HepG2 (cell line): ENCODE measurements at regions not wholly inside any gene's neighbourhood (a gene's known extent, or its start where the extent isn't known, plus 50 kb on each side); places are given as distances from the start of the nearest gene placed in this dataset.

ENCODE experiments used
- ATAC-seq: fragments of 200-7000 bp; cut with Tn5 transposase; 3 replicates; pipeline ENCODE4 v1.9.1; 2020; ENCODE audit warnings: mild to moderate bottlenecking, moderate library complexity
- BruUV-seq: library from RNA; stranded (reverse); fragments of 400-500 nt; replicated peaks from 2 replicates; lab custom pipeline; 2021; lab: Mats Ljungman, UMichigan
- CTCF ChIA-PET: fragments of 300-600 bp; formaldehyde crosslinking; extraction: SDS; loops from one replicate; lab custom pipeline; 2021; ENCODE audit warnings: low total read pairs, inconsistent platforms, low intra/inter-chr PET ratio; lab: Yijun Ruan, JAX
- POLR2A ChIA-PET: fragments of 350-600 bp; sonication (Branson Sonifier 250); formaldehyde crosslinking; loops from one replicate; lab custom pipeline; 2020; ENCODE audit warnings: antibody characterized with exemption, inconsistent platforms; lab: Yijun Ruan, JAX
- DNase-seq: peaks from one replicate; pipeline ENCODE4 v3.0.0-alpha.2; 2015; ENCODE audit warnings: low spot score
- FAIRE-seq: peaks from 3 replicates; lab custom pipeline; 2011; peaks lifted over from hg19 to GRCh38; lab: Jason Lieb, UNC
- H2AFZ ChIP-seq: one replicate; pipeline ENCODE4 v1.6.1; 2011; ENCODE audit warnings: low read length, inconsistent platforms
- H3K27ac ChIP-seq: fragments of 300-600 bp; 3 replicates; pipeline ENCODE4 v1.8.0; 2011; ENCODE audit warnings: mixed run types, mild to moderate bottlenecking, mixed read lengths, low read length, inconsistent platforms; ENCODE audit not compliant: insufficient read depth; ENCODE audit errors: extremely low read length
- H3K27me3 ChIP-seq, 2 experiments: fragments of 200-600 bp in 1 of 2; 2 replicates in 1 of 2; 3 replicates in 1 of 2; pipeline versions ENCODE4 v1.6.0 to v1.8.0; 2011; ENCODE audit warnings: low read length in 2 of 2, mild to moderate bottlenecking in 2 of 2, moderate library complexity in 2 of 2, inconsistent platforms in 1 of 2; ENCODE audit not compliant: insufficient read depth in 2 of 2, control insufficient read depth in 1 of 2
- H3K36me3 ChIP-seq, 2 experiments: fragments of 200-600 bp in 1 of 2; replicated peaks in 1 of 2; 2 replicates in 1 of 2; 3 replicates in 1 of 2; pipeline versions ENCODE4 v1.5.1 to v1.8.0; 2011; ENCODE audit warnings: low read length in 2 of 2, inconsistent platforms in 1 of 2; ENCODE audit not compliant: insufficient read depth in 2 of 2, control insufficient read depth in 1 of 2
- H3K4me1 ChIP-seq: 2 replicates; pipeline ENCODE4 v1.5.1; 2012; ENCODE audit warnings: low read length, inconsistent platforms; ENCODE audit not compliant: insufficient read depth
- H3K4me2 ChIP-seq: 2 replicates; pipeline ENCODE4 v1.6.0; 2011; ENCODE audit warnings: low read depth, low read length, inconsistent platforms
- H3K4me3 ChIP-seq, 3 experiments: fragments of 200-600 bp in 1 of 3; sonication (generic), shearing (Covaris generic) in 1 of 3; replicated peaks in 1 of 3; 2 replicates each; pipeline ENCODE4 v1.5.1; 2011 to 2016; ENCODE audit warnings: low read length in 3 of 3, inconsistent platforms in 2 of 3, low read depth in 2 of 3, mild to moderate bottlenecking in 2 of 3, control low read depth in 1 of 3, mixed read lengths in 1 of 3; ENCODE audit not compliant: insufficient read depth in 1 of 3
- H3K79me2 ChIP-seq: one replicate; pipeline ENCODE4 v1.6.1; 2011; ENCODE audit warnings: low read length, inconsistent platforms; ENCODE audit not compliant: insufficient read depth
- H3K9ac ChIP-seq: 2 replicates; pipeline ENCODE4 v1.6.0; 2011; ENCODE audit warnings: mild to moderate bottlenecking, low read depth, low read length, inconsistent platforms; ENCODE audit not compliant: insufficient read depth
- H3K9me3 ChIP-seq: 2 replicates; pipeline ENCODE4 v1.5.1; 2012; ENCODE audit warnings: mild to moderate bottlenecking, low read length
- H4K20me1 ChIP-seq: 2 replicates; pipeline ENCODE4 v1.6.0; 2011; ENCODE audit warnings: inconsistent platforms, mild to moderate bottlenecking, low read length, moderate library complexity; ENCODE audit not compliant: insufficient read depth
- ADNP ChIP-seq: sonication (generic); formaldehyde crosslinking; IDR thresholded peaks from 2 replicates; pipeline ENCODE4 v1.4.0; 2020; ENCODE audit warnings: missing genetic modification reagents
- CBX1 ChIP-seq: IDR thresholded peaks from one replicate; pipeline ENCODE4 v1.6.1; 2016; ENCODE audit warnings: antibody characterized with exemption, low read depth
- HCFC1 ChIP-seq: fragments of 150-350 bp; IDR thresholded peaks from 2 replicates; pipeline ENCODE4 v1.6.1; 2014; ENCODE audit warnings: low read depth, low read length
- KLF11 ChIP-seq: IDR thresholded peaks from 2 replicates; pipeline ENCODE4 v1.6.1; 2016; ENCODE audit warnings: missing compliant biosample characterization
- KLF12 ChIP-seq: sonication (generic); formaldehyde crosslinking; IDR thresholded peaks from 2 replicates; pipeline ENCODE4 v1.4.0; 2020; ENCODE audit warnings: missing genetic modification reagents, borderline replicate concordance
- LCORL ChIP-seq, 2 experiments: fragments of 450-650 bp in 1 of 2; sonication (generic) in 1 of 2; formaldehyde crosslinking in 1 of 2; IDR thresholded peaks; 2 replicates each; pipeline versions ENCODE4 v1.5.0 to v1.6.1; 2017 to 2020; ENCODE audit warnings: antibody characterized with exemption in 1 of 2, missing genetic modification reagents in 1 of 2
- MEIS1 ChIP-seq: sonication (generic); formaldehyde crosslinking; IDR thresholded peaks from 2 replicates; pipeline ENCODE4 v1.9.0; 2021; ENCODE audit warnings: mild to moderate bottlenecking, missing genetic modification reagents, moderate library complexity, borderline replicate concordance
- MXD1 ChIP-seq: sonication (generic); formaldehyde crosslinking; IDR thresholded peaks from 2 replicates; pipeline ENCODE4 v1.4.0; 2020; ENCODE audit warnings: mild to moderate bottlenecking, missing genetic modification reagents
- SMAD1 ChIP-seq: sonication (generic); formaldehyde crosslinking; IDR thresholded peaks from 2 replicates; pipeline ENCODE4 v1.4.0; 2020; ENCODE audit warnings: missing genetic modification reagents, low read depth, mild to moderate bottlenecking, borderline replicate concordance
- SNAPC5 ChIP-seq: sonication (generic); formaldehyde crosslinking; IDR thresholded peaks from 2 replicates; pipeline ENCODE4 v1.8.1; 2023; ENCODE audit warnings: mild to moderate bottlenecking, missing genetic modification reagents, borderline replicate concordance
- SP2 ChIP-seq: sonication (generic); formaldehyde crosslinking; IDR thresholded peaks from 2 replicates; pipeline ENCODE4 v1.5.1; 2020; ENCODE audit warnings: mild to moderate bottlenecking, missing genetic modification reagents
- TFAP4 ChIP-seq: sonication (generic); IDR thresholded peaks from 2 replicates; pipeline ENCODE4 v1.6.1; 2016; ENCODE audit warnings: low read depth, borderline replicate concordance
- THAP8 ChIP-seq: sonication (generic); formaldehyde crosslinking; IDR thresholded peaks from 2 replicates; pipeline ENCODE4 v1.5.1; 2020; ENCODE audit warnings: missing genetic modification reagents, mild to moderate bottlenecking, borderline replicate concordance
- ZNF292 ChIP-seq: sonication (generic); formaldehyde crosslinking; IDR thresholded peaks from 2 replicates; pipeline ENCODE4 v1.8.1; 2022; ENCODE audit warnings: mild to moderate bottlenecking, low read depth, missing genetic modification reagents, borderline replicate concordance
- ZNF296 ChIP-seq: sonication (generic); formaldehyde crosslinking; conservative IDR thresholded peaks from 2 replicates; pipeline ENCODE4 v1.5.0; 2020; ENCODE audit warnings: mild to moderate bottlenecking, missing genetic modification reagents
- ZNF343 ChIP-seq: sonication (generic); formaldehyde crosslinking; IDR thresholded peaks from 2 replicates; pipeline ENCODE4 v1.4.0; 2020; ENCODE audit warnings: mild to moderate bottlenecking, missing genetic modification reagents
- ZNF615 ChIP-seq: sonication (generic); formaldehyde crosslinking; IDR thresholded peaks from 2 replicates; pipeline ENCODE4 v1.5.0; 2020; ENCODE audit warnings: mild to moderate bottlenecking, missing genetic modification reagents, borderline replicate concordance
- ZNF816 ChIP-seq: sonication (generic); formaldehyde crosslinking; IDR thresholded peaks from 2 replicates; pipeline ENCODE4 v1.8.0; 2022; ENCODE audit warnings: missing genetic modification reagents, mild to moderate bottlenecking, borderline replicate concordance
- WGBS: methylation state at CpG from one replicate; pipeline ENCODE4 v1.1.6; 2017; ENCODE audit warnings: low lambda C conversion rate; 5-methylcytosine and 5-hydroxymethylcytosine counted together
- in situ Hi-C: cut with HindIII; loops from 2 replicates; pipeline ENCODE4 v1.10.0; 2017; ENCODE audit warnings: low pct_unique_long_range_greater_than_20kb; ENCODE audit not compliant: extremely low pct_ligation_motif_present
- intact Hi-C: fragments of 100-400 bp; cut with micrococcal nuclease; formaldehyde crosslinking; loops from one replicate; pipeline ENCODE4 v1.10.0; 2022; ENCODE audit not compliant: unreplicated experiment
- TF ChIP-seq, protein P1 (sequence below): sonication (generic); formaldehyde crosslinking; IDR thresholded peaks from 2 replicates; pipeline ENCODE4 v1.4.0; 2020; ENCODE audit warnings: mild to moderate bottlenecking, missing genetic modification reagents
- TF ChIP-seq, protein P2 (sequence below): sonication (generic); formaldehyde crosslinking; IDR thresholded peaks from 2 replicates; pipeline ENCODE4 v1.8.1; 2023; ENCODE audit warnings: mild to moderate bottlenecking, missing genetic modification reagents

GRCh38 chr7:19293431-19293830 lies 148.2 kb upstream of the FERD3L start:
- FAIRE-seq, result no peak
- peaks cover 86% of the 10 kb centered on the region for H3K9me3 ChIP-seq
- no peak for DNase-seq
- no peak for ATAC-seq
- no peaks in the 10 kb centered on the region for H3K36me3 ChIP-seq
- in situ Hi-C loops, result no loop called here
- H4K20me1 ChIP-seq, result no peaks in the 10 kb centered on the region
- H3K27me3 ChIP-seq, result no peaks in the 10 kb centered on the region
- TF ChIP-seq SNAPC5 (CRISPR knock-in tag), result no peak
- no peak for TF ChIP-seq ZNF816 (CRISPR knock-in tag)
- TF ChIP-seq ZNF343 (CRISPR knock-in tag), result no peak
- no peak for TF ChIP-seq ADNP (CRISPR knock-in tag)
- no peak for TF ChIP-seq ZNF296 (CRISPR knock-in tag)
- TF ChIP-seq LCORL (IDR thresholded peaks at IDR 0.05), result no peak
- TF ChIP-seq LCORL (CRISPR knock-in tag; IDR thresholded peaks at IDR 0.05), result no peak
- TF ChIP-seq, protein P1, sequence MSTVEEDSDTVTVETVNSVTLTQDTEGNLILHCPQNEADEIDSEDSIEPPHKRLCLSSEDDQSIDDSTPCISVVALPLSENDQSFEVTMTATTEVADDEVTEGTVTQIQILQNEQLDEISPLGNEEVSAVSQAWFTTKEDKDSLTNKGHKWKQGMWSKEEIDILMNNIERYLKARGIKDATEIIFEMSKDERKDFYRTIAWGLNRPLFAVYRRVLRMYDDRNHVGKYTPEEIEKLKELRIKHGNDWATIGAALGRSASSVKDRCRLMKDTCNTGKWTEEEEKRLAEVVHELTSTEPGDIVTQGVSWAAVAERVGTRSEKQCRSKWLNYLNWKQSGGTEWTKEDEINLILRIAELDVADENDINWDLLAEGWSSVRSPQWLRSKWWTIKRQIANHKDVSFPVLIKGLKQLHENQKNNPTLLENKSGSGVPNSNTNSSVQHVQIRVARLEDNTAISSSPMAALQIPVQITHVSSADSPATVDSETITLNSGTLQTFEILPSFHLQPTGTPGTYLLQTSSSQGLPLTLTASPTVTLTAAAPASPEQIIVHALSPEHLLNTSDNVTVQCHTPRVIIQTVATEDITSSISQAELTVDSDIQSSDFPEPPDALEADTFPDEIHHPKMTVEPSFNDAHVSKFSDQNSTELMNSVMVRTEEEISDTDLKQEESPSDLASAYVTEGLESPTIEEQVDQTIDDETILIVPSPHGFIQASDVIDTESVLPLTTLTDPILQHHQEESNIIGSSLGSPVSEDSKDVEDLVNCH (CRISPR knock-in tag), result no peak
- no peak for TF ChIP-seq SP2
- no peak for TF ChIP-seq KLF12 (CRISPR knock-in tag)
- TF ChIP-seq MEIS1, result no peak
- TF ChIP-seq CBX1, result no peak
- no peak for TF ChIP-seq HCFC1
- no peak for TF ChIP-seq THAP8 (CRISPR knock-in tag)
- TF ChIP-seq, protein P2, sequence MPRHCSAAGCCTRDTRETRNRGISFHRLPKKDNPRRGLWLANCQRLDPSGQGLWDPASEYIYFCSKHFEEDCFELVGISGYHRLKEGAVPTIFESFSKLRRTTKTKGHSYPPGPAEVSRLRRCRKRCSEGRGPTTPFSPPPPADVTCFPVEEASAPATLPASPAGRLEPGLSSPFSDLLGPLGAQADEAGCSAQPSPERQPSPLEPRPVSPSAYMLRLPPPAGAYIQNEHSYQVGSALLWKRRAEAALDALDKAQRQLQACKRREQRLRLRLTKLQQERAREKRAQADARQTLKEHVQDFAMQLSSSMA, result no peak
- TF ChIP-seq TFAP4, result no peak
- no peak for TF ChIP-seq SMAD1 (CRISPR knock-in tag)
- no peak for TF ChIP-seq MXD1
- TF ChIP-seq ZNF615, result no peak
- no peak for TF ChIP-seq ZNF292
- TF ChIP-seq KLF11 (CRISPR knock-in tag), result no peak
- TF ChIP-seq, all 625 proteins: peak for 0
- Histone ChIP-seq H3K4me2 (no peak overlapping the region), H2AFZ (no peak overlapping the region), H3K9ac (no peak overlapping the region), H3K4me3 (no peak overlapping the region), H3K27ac (no peak overlapping the region), H3K4me1 (no peaks in the 10 kb centered on the region), H3K79me2 (no peaks in the 10 kb centered on the region)
- WGBS, result 0% methylated on average over 3 of the region's 3 CpGs
- ChIA-PET CTCF (no interaction called here), POLR2A (no interaction called here)
- no TSS peak for BruUV-seq
- intact Hi-C loops, result no loop called here
